HEK293 (cell line): ENCODE measurements at regions not wholly inside any gene's neighbourhood (a gene's known extent, or its start where the extent isn't known, plus 50 kb on each side); places are given as distances from the start of the nearest gene placed in this dataset.
A peak's percentile ranks its signal among the peaks of the same experiment; 100 is the strongest.

Experiments used
- CTCF ChIA-PET: fragments of 350-600 bp; formaldehyde crosslinking; extraction: SDS; loops from one replicate; lab custom pipeline; 2021; ENCODE audit warnings: antibody characterized with exemption; lab: Yijun Ruan, JAX
- POLR2A ChIA-PET: fragments of 300-600 bp; formaldehyde crosslinking; extraction: SDS; loops from one replicate; lab custom pipeline; 2020; ENCODE audit warnings: antibody characterized with exemption, inconsistent platforms; lab: Yijun Ruan, JAX
- H3K27ac ChIP-seq: fragments of 200-500 bp; sonication (Bioruptor generic); 2 replicates; pipeline ENCODE4 v1.5.1; 2014; ENCODE audit warnings: low read depth, low read length, control low read depth, inconsistent platforms; ENCODE audit errors: extremely low read depth
- H3K36me3 ChIP-seq, 2 experiments: fragments of 200-500 bp in 1 of 2; sonication (Bioruptor generic) in 1 of 2; 1 replicate in 1 of 2; 2 replicates in 1 of 2; pipeline ENCODE4 v1.5.1; 2014 to 2017; ENCODE audit warnings: inconsistent platforms in 2 of 2, low read length in 2 of 2; ENCODE audit not compliant: control insufficient read depth in 2 of 2, insufficient read depth in 1 of 2
- H3K4me1 ChIP-seq: fragments of 200-500 bp; sonication (Bioruptor generic); 2 replicates; pipeline ENCODE4 v1.5.1; 2014; ENCODE audit warnings: mild to moderate bottlenecking, low read length, inconsistent platforms; ENCODE audit not compliant: control insufficient read depth, insufficient read depth
- H3K4me3 ChIP-seq: 2 replicates; pipeline ENCODE4 v1.5.1; 2011; ENCODE audit warnings: low read depth, mild to moderate bottlenecking, control low read depth, low read length, moderate library complexity
- H3K9me3 ChIP-seq: fragments of 200-500 bp; sonication (Bioruptor generic); 2 replicates; pipeline ENCODE4 v1.5.1; 2014; ENCODE audit warnings: low read depth, low read length, inconsistent platforms; ENCODE audit not compliant: control insufficient read depth, insufficient read depth
- FEZF1 ChIP-seq: fragments of 450-650 bp; formaldehyde crosslinking; IDR thresholded peaks from 2 replicates; pipeline ENCODE4 v1.5.1; 2016; ENCODE audit warnings: missing biosample characterization, missing genetic modification characterization
- MZF1 ChIP-seq: fragments of 450-650 bp; formaldehyde crosslinking; IDR thresholded peaks from 2 replicates; pipeline ENCODE4 v1.5.1; 2017; ENCODE audit warnings: missing biosample characterization, missing genetic modification characterization, borderline replicate concordance
- OSR2 ChIP-seq: fragments of 450-650 bp; formaldehyde crosslinking; IDR thresholded peaks from 2 replicates; pipeline ENCODE4 v1.5.1; 2016; ENCODE audit warnings: missing biosample characterization, missing genetic modification characterization
- PRDM2 ChIP-seq: fragments of 450-650 bp; formaldehyde crosslinking; IDR thresholded peaks from 2 replicates; pipeline ENCODE4 v1.5.1; 2016; ENCODE audit warnings: missing biosample characterization, missing genetic modification characterization, borderline replicate concordance
- PRDM6 ChIP-seq: fragments of 450-650 bp; formaldehyde crosslinking; IDR thresholded peaks from 2 replicates; pipeline ENCODE4 v1.5.1; 2017; ENCODE audit warnings: missing biosample characterization, missing genetic modification characterization
- SP2 ChIP-seq: fragments of 450-650 bp; formaldehyde crosslinking; IDR thresholded peaks from 2 replicates; pipeline ENCODE4 v1.5.1; 2016; ENCODE audit warnings: missing biosample characterization, missing genetic modification characterization
- SP7 ChIP-seq: fragments of 450-650 bp; formaldehyde crosslinking; IDR thresholded peaks from 2 replicates; pipeline ENCODE4 v1.5.1; 2016; ENCODE audit warnings: missing biosample characterization, missing genetic modification characterization
- TRIM28 ChIP-seq: IDR thresholded peaks from 2 replicates; pipeline ENCODE4 v1.6.1; 2011; ENCODE audit warnings: low read length, control low read depth, borderline replicate concordance
- ZBTB17 ChIP-seq: fragments of 450-650 bp; formaldehyde crosslinking; IDR thresholded peaks from 2 replicates; pipeline ENCODE4 v1.5.1; 2016; ENCODE audit warnings: missing biosample characterization, missing genetic modification characterization
- ZBTB8A ChIP-seq: fragments of 450-650 bp; formaldehyde crosslinking; IDR thresholded peaks from 2 replicates; pipeline ENCODE4 v1.5.1; 2016; ENCODE audit warnings: missing biosample characterization, missing genetic modification characterization
- ZNF350 ChIP-seq: fragments of 450-650 bp; formaldehyde crosslinking; IDR thresholded peaks from 2 replicates; pipeline ENCODE4 v1.5.0; 2017; ENCODE audit warnings: missing biosample characterization, mild to moderate bottlenecking, missing genetic modification characterization
- ZNF362 ChIP-seq: fragments of 450-650 bp; formaldehyde crosslinking; IDR thresholded peaks from 2 replicates; pipeline ENCODE4 v1.5.1; 2016; ENCODE audit warnings: missing biosample characterization, missing genetic modification characterization
- ZNF488 ChIP-seq: fragments of 450-650 bp; formaldehyde crosslinking; IDR thresholded peaks from 2 replicates; pipeline ENCODE4 v1.5.1; 2016; ENCODE audit warnings: missing biosample characterization, missing genetic modification characterization
- ZNF501 ChIP-seq: fragments of 450-650 bp; formaldehyde crosslinking; IDR thresholded peaks from 2 replicates; pipeline ENCODE4 v1.5.1; 2016; ENCODE audit warnings: missing biosample characterization, missing genetic modification characterization
- ZNF585B ChIP-seq: fragments of 450-650 bp; formaldehyde crosslinking; IDR thresholded peaks from 2 replicates; pipeline ENCODE4 v1.5.1; 2016; ENCODE audit warnings: missing biosample characterization, missing genetic modification characterization
- ZNF677 ChIP-seq: fragments of 450-650 bp; IDR thresholded peaks from 2 replicates; pipeline ENCODE4 v1.5.0; 2018; ENCODE audit warnings: missing biosample characterization, mild to moderate bottlenecking, missing genetic modification characterization, moderate library complexity
- ZNF843 ChIP-seq: fragments of 450-650 bp; formaldehyde crosslinking; IDR thresholded peaks from 2 replicates; pipeline ENCODE4 v1.5.1; 2016; ENCODE audit warnings: missing biosample characterization, missing genetic modification characterization

- no peak overlapping the region for H3K27ac ChIP-seq
- peaks cover 4% of the 10 kb centered on the region; the same call in 1 of the 2 replicates for H3K4me1 ChIP-seq
- H3K4me3 ChIP-seq = no peak overlapping the region
- no peaks in the 10 kb centered on the region for H3K9me3 ChIP-seq
- ChIA-PET CTCF (no interaction called here), POLR2A (no interaction called here)
- no peaks in the 10 kb centered on the region for H3K36me3 ChIP-seq
- TF ChIP-seq ZNF488 (tag by site-specific recombination) (no peak), PRDM2 (tag by site-specific recombination) (no peak), OSR2 (tag by site-specific recombination) (peak; percentile 66), ZNF585B (tag by site-specific recombination) (no peak), ZBTB8A (tag by site-specific recombination) (0 out of 2 replicates have a peak, but pooled peaks have one; percentile 23), SP7 (tag by site-specific recombination) (peak; percentile 90), TRIM28 (peak; percentile 26; the same call in 1 of the 2 replicates), FEZF1 (peak; percentile 43; the same call in 1 of the 2 replicates), SP2 (tag by site-specific recombination) (0 out of 2 replicates have a peak, but pooled peaks have one; percentile 15), PRDM6 (tag by site-specific recombination) (0 out of 2 replicates have a peak, but pooled peaks have one; percentile 10), ZNF350 (tag by site-specific recombination) (0 out of 2 replicates have a peak, but pooled peaks have one; percentile 20), ZNF843 (tag by site-specific recombination) (peak; percentile 50; the same call in 1 of the 2 replicates), ZNF501 (tag by site-specific recombination) (0 out of 2 replicates have a peak, but pooled peaks have one; percentile 28), ZBTB17 (tag by site-specific recombination) (peak; percentile 45; the same call in 1 of the 2 replicates)
These were observed 109.7 kb upstream of the GALNT18 start for GRCh38 chr11:11731311-11732083.

GRCh38 chr11:11728386-11728785 is 106.6 kb upstream of the GALNT18 start:
- TF ChIP-seq ZNF362 (tag by site-specific recombination) (no peak), MZF1 (tag by site-specific recombination) (no peak), ZNF677 (no peak)
- POLR2A ChIA-PET = no interaction called here
- Histone ChIP-seq H3K4me1 (peaks cover 4% of the 10 kb centered on the region; the same call in 1 of the 2 replicates), H3K27ac (no peak overlapping the region), H3K4me3 (no peak overlapping the region), H3K9me3 (no peaks in the 10 kb centered on the region), H3K36me3 (no peaks in the 10 kb centered on the region)
- CTCF ChIA-PET = no interaction called here
